Calu3 (cell line): ENCODE measurements at regions not wholly inside any gene's neighbourhood (a gene's known extent, or its start where the extent isn't known, plus 50 kb on each side); places are given as distances from the start of the nearest gene placed in this dataset.

ENCODE experiments used
- BruUV-seq: library from RNA; stranded (reverse); fragments of 400-500 nt; replicated peaks from 2 replicates; lab custom pipeline; 2021; lab: Mats Ljungman, UMichigan
- CTCF ChIA-PET: fragments of 300-600 bp; sonication (Branson Sonifier 250); formaldehyde crosslinking; loops from one replicate; lab custom pipeline; 2022; ENCODE audit warnings: antibody characterized with exemption; lab: Charles Lee
- DNase-seq: peaks from one replicate; pipeline ENCODE4 v3.0.0; 2022
- H3K27ac Mint-ChIP-seq: one replicate; pipeline ENCODE4 v1.8.0; 2022; ENCODE audit warnings: mixed read lengths; ENCODE audit not compliant: unreplicated experiment
- H3K27me3 Mint-ChIP-seq: one replicate; pipeline ENCODE4 v1.8.0; 2022; ENCODE audit warnings: mixed read lengths; ENCODE audit not compliant: unreplicated experiment
- H3K36me3 Mint-ChIP-seq: one replicate; pipeline ENCODE4 v1.8.0; 2022; ENCODE audit warnings: mild to moderate bottlenecking, moderate library complexity, mixed read lengths; ENCODE audit not compliant: insufficient read depth, unreplicated experiment
- H3K4me1 Mint-ChIP-seq: one replicate; pipeline ENCODE4 v1.8.0; 2022; ENCODE audit warnings: mild to moderate bottlenecking, low read depth, mixed read lengths; ENCODE audit not compliant: unreplicated experiment
- H3K4me3 Mint-ChIP-seq: one replicate; pipeline ENCODE4 v1.8.0; 2022; ENCODE audit warnings: mild to moderate bottlenecking, low read depth, moderate library complexity, mixed read lengths; ENCODE audit not compliant: unreplicated experiment
- H3K9me3 Mint-ChIP-seq: one replicate; pipeline ENCODE4 v1.8.0; 2022; ENCODE audit warnings: low read depth, mixed read lengths; ENCODE audit not compliant: unreplicated experiment
- CTCF ChIP-seq: fragments of 200-600 bp; IDR thresholded peaks from one replicate; pipeline ENCODE4 v1.8.0; 2022; ENCODE audit warnings: antibody characterized with exemption; ENCODE audit not compliant: unreplicated experiment
- intact Hi-C: fragments of 100-400 bp; cut with micrococcal nuclease; formaldehyde crosslinking; loops from one replicate; pipeline ENCODE4 v1.10.0; 2022; ENCODE audit not compliant: unreplicated experiment

GRCh38 chr2:129741165-129741564 is 238.3 kb upstream of the RAB6C start:
- peaks cover 7% of the 10 kb centered on the region for H3K9me3 Mint-ChIP-seq
- no TSS peak for BruUV-seq

GRCh38 chr2:129741623-129742022 is 237.8 kb upstream of the RAB6C start:
- CTCF ChIA-PET, result interaction anchor here (0.6 kb wide), 1 partner anchor 346 kb away, joined by 7 read pairs; no protein-coding TSS in a partner anchor
- no TSS peak for BruUV-seq

More at GRCh38 chr2:129741165-129741564, 238.3 kb upstream of the RAB6C start:
- no peak for TF ChIP-seq CTCF
- intact Hi-C loops, result no loop called here
- Mint-ChIP-seq H3K4me1 (no peaks in the 10 kb centered on the region), H3K27me3 (peaks cover 9% of the 10 kb centered on the region), H3K27ac (no peak overlapping the region), H3K4me3 (no peak overlapping the region), H3K36me3 (no peaks in the 10 kb centered on the region)
- CTCF ChIA-PET, result interaction anchor here (0.6 kb wide), 1 partner anchor 346 kb away, joined by 7 read pairs; no protein-coding TSS in a partner anchor
- DNase-seq, result no peak

GRCh38 chr2:129742415-129743180 is 236.9 kb upstream of the RAB6C start:
- H3K27me3 Mint-ChIP-seq, result peaks cover 13% of the 10 kb centered on the region
- DNase-seq, result no peak
- no peaks in the 10 kb centered on the region for H3K36me3 Mint-ChIP-seq
- H3K27ac Mint-ChIP-seq, result no peak overlapping the region
- H3K4me3 Mint-ChIP-seq, result no peak overlapping the region
- H3K4me1 Mint-ChIP-seq, result no peaks in the 10 kb centered on the region
- peaks cover 9% of the 10 kb centered on the region for H3K9me3 Mint-ChIP-seq
- intact Hi-C loops, result no loop called here
- no TSS peak for BruUV-seq
- no peak for TF ChIP-seq CTCF
- CTCF ChIA-PET, result no interaction called here

More at GRCh38 chr2:129741623-129742022, 237.8 kb upstream of the RAB6C start:
- peaks cover 13% of the 10 kb centered on the region for H3K27me3 Mint-ChIP-seq
- no peaks in the 10 kb centered on the region for H3K36me3 Mint-ChIP-seq
- peaks cover 9% of the 10 kb centered on the region for H3K9me3 Mint-ChIP-seq
- no peak overlapping the region for H3K4me3 Mint-ChIP-seq
- no peak overlapping the region for H3K27ac Mint-ChIP-seq
- no peak for TF ChIP-seq CTCF
- intact Hi-C loops, result no loop called here
- H3K4me1 Mint-ChIP-seq, result no peaks in the 10 kb centered on the region
- no peak for DNase-seq

- Mint-ChIP-seq H3K4me1 (no peaks in the 10 kb centered on the region), H3K9me3 (peaks cover 10% of the 10 kb centered on the region), H3K4me3 (no peak overlapping the region), H3K36me3 (no peaks in the 10 kb centered on the region), H3K27ac (no peak overlapping the region), H3K27me3 (peaks cover 13% of the 10 kb centered on the region)
- DNase-seq, result no peak
- CTCF ChIA-PET, result no interaction called here
- no TSS peak for BruUV-seq
- intact Hi-C loops, result no loop called here
- no peak for TF ChIP-seq CTCF
Observed at GRCh38 chr2:129744141-129744540, 235.3 kb upstream of the RAB6C start.
